Neural crest cell (in vitro differentiated cells): ENCODE measurements at regions not wholly inside any gene's neighbourhood (a gene's known extent, or its start where the extent isn't known, plus 50 kb on each side); places are given as distances from the start of the nearest gene placed in this dataset.

Source experiments
- DNase-seq: peaks from one replicate; pipeline ENCODE4 v3.0.0; 2021; ENCODE audit warnings: low read depth, mixed read lengths, low spot score
- H3K27ac Mint-ChIP-seq: one replicate; pipeline ENCODE4 v1.8.0; 2021; ENCODE audit warnings: mild to moderate bottlenecking, mixed read lengths; ENCODE audit not compliant: unreplicated experiment
- H3K27me3 Mint-ChIP-seq: 2 replicates; pipeline ENCODE4 v1.8.0; 2021; ENCODE audit warnings: low read depth, mild to moderate bottlenecking, mixed read lengths
- H3K36me3 Mint-ChIP-seq: 2 replicates; pipeline ENCODE4 v1.8.0; 2021; ENCODE audit warnings: low read depth, mild to moderate bottlenecking, mixed read lengths
- H3K4me1 Mint-ChIP-seq: 2 replicates; pipeline ENCODE4 v1.8.0; 2021; ENCODE audit warnings: mixed read lengths
- H3K4me3 Mint-ChIP-seq: one replicate; pipeline ENCODE4 v1.8.0; 2021; ENCODE audit warnings: mild to moderate bottlenecking, mixed read lengths
- H3K9me3 Mint-ChIP-seq: 2 replicates; pipeline ENCODE4 v1.8.0; 2021; ENCODE audit warnings: mixed read lengths
- TF ChIP-seq, protein P1 (sequence below): fragments of 200-600 bp; sonication (generic); conservative IDR thresholded peaks from 2 replicates; pipeline ENCODE4 v1.5.0; 2021; ENCODE audit warnings: antibody characterized with exemption, mild to moderate bottlenecking

DNA sequence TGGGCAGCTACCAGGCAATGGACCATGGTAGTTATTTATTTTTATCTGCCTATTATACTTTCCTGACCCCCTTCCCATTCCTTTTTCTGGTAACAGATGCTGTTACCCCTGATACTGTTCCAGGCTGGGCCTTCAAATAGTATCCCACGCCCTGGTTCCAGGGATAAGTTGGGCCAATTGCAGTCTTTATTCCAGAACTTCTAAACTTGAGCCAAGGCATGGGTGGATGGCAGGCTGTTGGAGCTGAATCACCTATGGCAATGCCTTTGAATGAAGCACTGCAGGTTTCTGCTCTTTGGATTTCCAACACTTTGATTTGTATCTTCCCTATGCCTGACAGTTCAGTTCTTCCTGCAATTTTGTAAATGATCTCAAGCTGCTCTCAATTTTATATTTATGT lies 99.2 kb upstream of the LHCGR start:
- no peaks in the 10 kb centered on the region for H3K4me1 Mint-ChIP-seq
- TF ChIP-seq, protein P1, sequence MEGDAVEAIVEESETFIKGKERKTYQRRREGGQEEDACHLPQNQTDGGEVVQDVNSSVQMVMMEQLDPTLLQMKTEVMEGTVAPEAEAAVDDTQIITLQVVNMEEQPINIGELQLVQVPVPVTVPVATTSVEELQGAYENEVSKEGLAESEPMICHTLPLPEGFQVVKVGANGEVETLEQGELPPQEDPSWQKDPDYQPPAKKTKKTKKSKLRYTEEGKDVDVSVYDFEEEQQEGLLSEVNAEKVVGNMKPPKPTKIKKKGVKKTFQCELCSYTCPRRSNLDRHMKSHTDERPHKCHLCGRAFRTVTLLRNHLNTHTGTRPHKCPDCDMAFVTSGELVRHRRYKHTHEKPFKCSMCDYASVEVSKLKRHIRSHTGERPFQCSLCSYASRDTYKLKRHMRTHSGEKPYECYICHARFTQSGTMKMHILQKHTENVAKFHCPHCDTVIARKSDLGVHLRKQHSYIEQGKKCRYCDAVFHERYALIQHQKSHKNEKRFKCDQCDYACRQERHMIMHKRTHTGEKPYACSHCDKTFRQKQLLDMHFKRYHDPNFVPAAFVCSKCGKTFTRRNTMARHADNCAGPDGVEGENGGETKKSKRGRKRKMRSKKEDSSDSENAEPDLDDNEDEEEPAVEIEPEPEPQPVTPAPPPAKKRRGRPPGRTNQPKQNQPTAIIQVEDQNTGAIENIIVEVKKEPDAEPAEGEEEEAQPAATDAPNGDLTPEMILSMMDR, result no peak
- H3K27ac Mint-ChIP-seq, result no peak overlapping the region
- H3K36me3 Mint-ChIP-seq, result no peaks in the 10 kb centered on the region
- H3K9me3 Mint-ChIP-seq, result no peaks in the 10 kb centered on the region
- no peak for DNase-seq
- H3K27me3 Mint-ChIP-seq, result no peaks in the 10 kb centered on the region
- H3K4me3 Mint-ChIP-seq, result no peak overlapping the region

DNA sequence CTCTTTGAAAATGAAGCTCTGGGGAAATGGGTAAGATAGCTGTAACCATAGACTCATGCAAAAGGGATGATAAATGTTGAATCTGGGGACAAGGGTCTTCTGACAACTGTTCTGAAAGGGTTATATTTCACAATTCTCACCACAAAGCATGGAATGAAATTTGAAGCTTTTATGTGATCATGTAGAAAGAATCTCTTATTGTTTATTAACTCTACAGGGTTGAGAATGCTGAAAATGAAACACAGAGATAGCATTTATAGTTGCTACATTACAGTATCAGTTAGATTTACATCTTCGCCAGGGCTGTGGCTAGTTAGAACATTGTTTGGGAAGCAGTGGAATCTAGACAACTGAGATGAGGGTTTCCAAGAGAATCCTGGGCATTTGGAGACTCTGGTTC lies 97.4 kb upstream of the LHCGR start:
- Mint-ChIP-seq H3K4me1 (no peaks in the 10 kb centered on the region), H3K27me3 (no peaks in the 10 kb centered on the region), H3K36me3 (no peaks in the 10 kb centered on the region), H3K4me3 (no peak overlapping the region), H3K27ac (no peak overlapping the region), H3K9me3 (no peaks in the 10 kb centered on the region)
- TF ChIP-seq, protein P1, result no peak
- no peak for DNase-seq

DNA sequence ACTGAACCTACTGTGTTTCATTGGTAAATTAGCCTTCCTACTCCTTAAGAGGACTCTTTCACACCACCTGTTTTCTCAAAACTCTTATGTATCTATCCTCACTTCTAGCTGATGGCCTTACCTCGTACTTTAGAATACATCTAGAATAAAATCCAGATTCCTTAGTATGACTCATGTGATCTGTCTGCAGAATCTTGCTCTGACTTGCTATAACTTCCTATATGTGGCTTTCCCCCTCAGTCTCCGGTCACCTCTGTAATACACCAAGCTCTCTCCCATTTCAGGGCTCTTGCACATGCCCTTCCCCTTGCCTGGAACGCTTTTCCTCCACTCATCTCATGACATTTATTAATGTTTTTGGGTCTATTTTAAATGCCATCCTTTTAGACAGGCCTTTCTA lies 95.6 kb upstream of the LHCGR start:
- Mint-ChIP-seq H3K4me3 (no peak overlapping the region), H3K27ac (no peak overlapping the region), H3K4me1 (no peaks in the 10 kb centered on the region), H3K27me3 (no peaks in the 10 kb centered on the region), H3K9me3 (peaks cover 3% of the 10 kb centered on the region), H3K36me3 (no peaks in the 10 kb centered on the region)
- no peak for DNase-seq
- TF ChIP-seq, protein P1, result no peak

DNA sequence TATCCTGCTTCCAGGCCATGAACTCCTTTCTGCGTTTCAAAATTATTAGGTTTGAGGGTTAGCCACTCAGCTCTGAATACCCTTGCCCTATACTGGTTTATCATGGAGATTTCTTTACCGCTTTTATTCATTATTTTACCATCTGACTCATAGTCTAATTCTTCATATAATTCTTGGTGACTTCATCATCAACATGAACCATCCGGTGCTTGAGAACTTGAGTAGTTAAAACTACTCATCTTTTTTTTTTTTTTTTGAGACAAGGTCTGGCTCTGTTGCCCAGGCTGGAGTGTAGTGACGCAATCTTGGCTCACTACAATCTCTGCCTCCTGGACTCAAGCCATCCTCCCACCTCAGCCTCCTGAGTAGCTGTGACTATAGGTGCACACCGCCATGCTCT lies 94.2 kb upstream of the LHCGR start:
- no peaks in the 10 kb centered on the region for H3K36me3 Mint-ChIP-seq
- TF ChIP-seq, protein P1, result no peak
- H3K4me1 Mint-ChIP-seq, result no peaks in the 10 kb centered on the region
- H3K27ac Mint-ChIP-seq, result peak overlapping the region; percentile 30
- no peak overlapping the region for H3K4me3 Mint-ChIP-seq
- no peaks in the 10 kb centered on the region for H3K27me3 Mint-ChIP-seq
- peaks cover 5% of the 10 kb centered on the region for H3K9me3 Mint-ChIP-seq
- no peak for DNase-seq

DNA sequence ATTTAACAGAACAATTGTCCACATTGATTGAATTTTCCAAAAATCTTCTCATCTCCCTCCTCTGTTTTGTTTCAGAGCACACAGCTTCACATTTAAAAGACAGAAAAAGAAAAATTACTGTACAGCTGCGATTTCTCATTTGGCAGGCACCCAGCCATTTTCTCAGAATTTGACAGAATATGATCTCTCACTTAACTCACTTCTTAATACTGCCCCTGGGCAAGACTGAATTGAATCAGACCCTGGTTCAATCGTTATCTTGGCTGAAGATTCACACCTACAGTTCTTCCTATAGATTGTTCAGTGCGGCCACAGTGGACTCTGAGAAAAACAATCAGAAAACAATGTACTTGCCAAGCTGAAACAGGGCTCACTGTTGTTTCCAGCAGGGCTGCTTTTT lies 90.2 kb upstream of the LHCGR start:
- H3K27me3 Mint-ChIP-seq, result no peaks in the 10 kb centered on the region
- no peaks in the 10 kb centered on the region for H3K36me3 Mint-ChIP-seq
- peaks cover 5% of the 10 kb centered on the region for H3K9me3 Mint-ChIP-seq
- no peak overlapping the region for H3K27ac Mint-ChIP-seq
- DNase-seq, result no peak
- no peaks in the 10 kb centered on the region for H3K4me1 Mint-ChIP-seq
- TF ChIP-seq, protein P1, result no peak
- H3K4me3 Mint-ChIP-seq, result no peak overlapping the region
